ENCODE measurements at regions not wholly inside any gene's neighbourhood (a gene's known extent, or its start where the extent isn't known, plus 50 kb on each side); places are given as distances from the start of the nearest gene placed in this dataset.

- TF ChIP-seq, protein P1, sequence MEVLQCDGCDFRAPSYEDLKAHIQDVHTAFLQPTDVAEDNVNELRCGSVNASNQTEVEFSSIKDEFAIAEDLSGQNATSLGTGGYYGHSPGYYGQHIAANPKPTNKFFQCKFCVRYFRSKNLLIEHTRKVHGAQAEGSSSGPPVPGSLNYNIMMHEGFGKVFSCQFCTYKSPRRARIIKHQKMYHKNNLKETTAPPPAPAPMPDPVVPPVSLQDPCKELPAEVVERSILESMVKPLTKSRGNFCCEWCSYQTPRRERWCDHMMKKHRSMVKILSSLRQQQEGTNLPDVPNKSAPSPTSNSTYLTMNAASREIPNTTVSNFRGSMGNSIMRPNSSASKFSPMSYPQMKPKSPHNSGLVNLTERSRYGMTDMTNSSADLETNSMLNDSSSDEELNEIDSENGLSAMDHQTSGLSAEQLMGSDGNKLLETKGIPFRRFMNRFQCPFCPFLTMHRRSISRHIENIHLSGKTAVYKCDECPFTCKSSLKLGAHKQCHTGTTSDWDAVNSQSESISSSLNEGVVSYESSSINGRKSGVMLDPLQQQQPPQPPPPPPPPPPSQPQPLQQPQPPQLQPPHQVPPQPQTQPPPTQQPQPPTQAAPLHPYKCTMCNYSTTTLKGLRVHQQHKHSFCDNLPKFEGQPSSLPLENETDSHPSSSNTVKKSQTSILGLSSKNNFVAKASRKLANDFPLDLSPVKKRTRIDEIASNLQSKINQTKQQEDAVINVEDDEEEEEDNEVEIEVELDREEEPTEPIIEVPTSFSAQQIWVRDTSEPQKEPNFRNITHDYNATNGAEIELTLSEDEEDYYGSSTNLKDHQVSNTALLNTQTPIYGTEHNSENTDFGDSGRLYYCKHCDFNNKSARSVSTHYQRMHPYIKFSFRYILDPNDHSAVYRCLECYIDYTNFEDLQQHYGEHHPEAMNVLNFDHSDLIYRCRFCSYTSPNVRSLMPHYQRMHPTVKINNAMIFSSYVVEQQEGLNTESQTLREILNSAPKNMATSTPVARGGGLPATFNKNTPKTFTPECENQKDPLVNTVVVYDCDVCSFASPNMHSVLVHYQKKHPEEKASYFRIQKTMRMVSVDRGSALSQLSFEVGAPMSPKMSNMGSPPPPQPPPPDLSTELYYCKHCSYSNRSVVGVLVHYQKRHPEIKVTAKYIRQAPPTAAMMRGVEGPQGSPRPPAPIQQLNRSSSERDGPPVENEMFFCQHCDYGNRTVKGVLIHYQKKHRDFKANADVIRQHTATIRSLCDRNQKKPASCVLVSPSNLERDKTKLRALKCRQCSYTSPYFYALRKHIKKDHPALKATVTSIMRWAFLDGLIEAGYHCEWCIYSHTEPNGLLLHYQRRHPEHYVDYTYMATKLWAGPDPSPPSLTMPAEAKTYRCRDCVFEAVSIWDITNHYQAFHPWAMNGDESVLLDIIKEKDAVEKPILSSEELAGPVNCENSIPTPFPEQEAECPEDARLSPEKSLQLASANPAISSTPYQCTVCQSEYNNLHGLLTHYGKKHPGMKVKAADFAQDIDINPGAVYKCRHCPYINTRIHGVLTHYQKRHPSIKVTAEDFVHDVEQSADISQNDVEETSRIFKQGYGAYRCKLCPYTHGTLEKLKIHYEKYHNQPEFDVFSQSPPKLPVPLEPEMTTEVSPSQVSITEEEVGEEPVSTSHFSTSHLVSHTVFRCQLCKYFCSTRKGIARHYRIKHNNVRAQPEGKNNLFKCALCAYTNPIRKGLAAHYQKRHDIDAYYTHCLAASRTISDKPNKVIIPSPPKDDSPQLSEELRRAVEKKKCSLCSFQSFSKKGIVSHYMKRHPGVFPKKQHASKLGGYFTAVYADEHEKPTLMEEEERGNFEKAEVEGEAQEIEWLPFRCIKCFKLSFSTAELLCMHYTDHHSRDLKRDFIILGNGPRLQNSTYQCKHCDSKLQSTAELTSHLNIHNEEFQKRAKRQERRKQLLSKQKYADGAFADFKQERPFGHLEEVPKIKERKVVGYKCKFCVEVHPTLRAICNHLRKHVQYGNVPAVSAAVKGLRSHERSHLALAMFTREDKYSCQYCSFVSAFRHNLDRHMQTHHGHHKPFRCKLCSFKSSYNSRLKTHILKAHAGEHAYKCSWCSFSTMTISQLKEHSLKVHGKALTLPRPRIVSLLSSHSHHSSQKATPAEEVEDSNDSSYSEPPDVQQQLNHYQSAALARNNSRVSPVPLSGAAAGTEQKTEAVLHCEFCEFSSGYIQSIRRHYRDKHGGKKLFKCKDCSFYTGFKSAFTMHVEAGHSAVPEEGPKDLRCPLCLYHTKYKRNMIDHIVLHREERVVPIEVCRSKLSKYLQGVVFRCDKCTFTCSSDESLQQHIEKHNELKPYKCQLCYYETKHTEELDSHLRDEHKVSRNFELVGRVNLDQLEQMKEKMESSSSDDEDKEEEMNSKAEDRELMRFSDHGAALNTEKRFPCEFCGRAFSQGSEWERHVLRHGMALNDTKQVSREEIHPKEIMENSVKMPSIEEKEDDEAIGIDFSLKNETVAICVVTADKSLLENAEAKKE (CRISPR knock-in tag; IDR thresholded peaks at IDR 0.05): no peak
- TF ChIP-seq, protein P2, sequence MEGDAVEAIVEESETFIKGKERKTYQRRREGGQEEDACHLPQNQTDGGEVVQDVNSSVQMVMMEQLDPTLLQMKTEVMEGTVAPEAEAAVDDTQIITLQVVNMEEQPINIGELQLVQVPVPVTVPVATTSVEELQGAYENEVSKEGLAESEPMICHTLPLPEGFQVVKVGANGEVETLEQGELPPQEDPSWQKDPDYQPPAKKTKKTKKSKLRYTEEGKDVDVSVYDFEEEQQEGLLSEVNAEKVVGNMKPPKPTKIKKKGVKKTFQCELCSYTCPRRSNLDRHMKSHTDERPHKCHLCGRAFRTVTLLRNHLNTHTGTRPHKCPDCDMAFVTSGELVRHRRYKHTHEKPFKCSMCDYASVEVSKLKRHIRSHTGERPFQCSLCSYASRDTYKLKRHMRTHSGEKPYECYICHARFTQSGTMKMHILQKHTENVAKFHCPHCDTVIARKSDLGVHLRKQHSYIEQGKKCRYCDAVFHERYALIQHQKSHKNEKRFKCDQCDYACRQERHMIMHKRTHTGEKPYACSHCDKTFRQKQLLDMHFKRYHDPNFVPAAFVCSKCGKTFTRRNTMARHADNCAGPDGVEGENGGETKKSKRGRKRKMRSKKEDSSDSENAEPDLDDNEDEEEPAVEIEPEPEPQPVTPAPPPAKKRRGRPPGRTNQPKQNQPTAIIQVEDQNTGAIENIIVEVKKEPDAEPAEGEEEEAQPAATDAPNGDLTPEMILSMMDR (conservative IDR thresholded peaks at IDR 0.05; ENCODE audit: low read depth in 2 of 2): no peak
- TF ChIP-seq STAT1 (IDR thresholded peaks at IDR 0.05; ENCODE audit: unreplicated experiment) (no peak), JUNB (IDR thresholded peaks at IDR 0.05; ENCODE audit: unreplicated experiment) (no peak), EZH2 (IDR thresholded peaks at IDR 0.05; ENCODE audit: low read depth, unreplicated experiment) (no peak)
Observed at GRCh38 chr7:124680304-124680703, 85.3 kb downstream of the GPR37 start (continued).

GRCh38 chr7:124679586-124680225 is 85.9 kb downstream of the GPR37 start:
- no peaks in the 10 kb centered on the region for H3K36me3 ChIP-seq (ENCODE audit: insufficient read depth)
- Mint-ChIP-seq H3K4me1 (peaks cover 11% of the 10 kb centered on the region; the same call in 2 of the 3 replicates), H3K9me3 (no peaks in the 10 kb centered on the region), H3K27ac (no peak overlapping the region), H3K36me3 (ENCODE audit: low read depth) (no peaks in the 10 kb centered on the region), H3K4me3 (no peak overlapping the region), H3K27me3 (ENCODE audit: insufficient read depth, low read depth, poor library complexity) (peaks cover 1% of the 10 kb centered on the region)
- no peaks in the 10 kb centered on the region for H3K9me2 ChIP-seq (ENCODE audit: insufficient read depth)
- peak overlapping the region; percentile 35; the same call in 1 of the 2 replicates for H2AFZ ChIP-seq
- no peak overlapping the region for H3K4me2 ChIP-seq
- H3F3A ChIP-seq (replicated peaks; ENCODE audit: low read depth): no peaks in the 10 kb centered on the region
- H3K27ac ChIP-seq (ENCODE audit: low read depth): no peak overlapping the region
- H3K27me3 ChIP-seq (ENCODE audit: insufficient read depth): no peaks in the 10 kb centered on the region
- H4K20me1 ChIP-seq (replicated peaks; ENCODE audit: insufficient read depth): no peaks in the 10 kb centered on the region
- ATAC-seq (no peak; the same call in 2 of the 3 replicates), DNase-seq (ENCODE audit: low spot score) (peak; percentile 16)
- H3K4me1 ChIP-seq (ENCODE audit: insufficient read depth): peaks cover 17% of the 10 kb centered on the region
- no peak overlapping the region for H3K4me3 ChIP-seq
- H3K79me2 ChIP-seq (replicated peaks; ENCODE audit: insufficient read depth): no peaks in the 10 kb centered on the region
- TF ChIP-seq, protein P1 (CRISPR knock-in tag; IDR thresholded peaks at IDR 0.05): no peak
- no peak for TF ChIP-seq ZNF114 (CRISPR knock-in tag; IDR thresholded peaks at IDR 0.05)

Measured in GM23338 (cell line).